GM21390 (cell line): ENCODE measurements at regions not wholly inside any gene's neighbourhood (a gene's known extent, or its start where the extent isn't known, plus 50 kb on each side); places are given as distances from the start of the nearest gene placed in this dataset.

Source experiments
- ATAC-seq: cut with Tn5 transposase; IDR thresholded peaks from one replicate; pipeline ENCODE4 v1.9.1; 2021; ENCODE audit not compliant: unreplicated experiment

DNA sequence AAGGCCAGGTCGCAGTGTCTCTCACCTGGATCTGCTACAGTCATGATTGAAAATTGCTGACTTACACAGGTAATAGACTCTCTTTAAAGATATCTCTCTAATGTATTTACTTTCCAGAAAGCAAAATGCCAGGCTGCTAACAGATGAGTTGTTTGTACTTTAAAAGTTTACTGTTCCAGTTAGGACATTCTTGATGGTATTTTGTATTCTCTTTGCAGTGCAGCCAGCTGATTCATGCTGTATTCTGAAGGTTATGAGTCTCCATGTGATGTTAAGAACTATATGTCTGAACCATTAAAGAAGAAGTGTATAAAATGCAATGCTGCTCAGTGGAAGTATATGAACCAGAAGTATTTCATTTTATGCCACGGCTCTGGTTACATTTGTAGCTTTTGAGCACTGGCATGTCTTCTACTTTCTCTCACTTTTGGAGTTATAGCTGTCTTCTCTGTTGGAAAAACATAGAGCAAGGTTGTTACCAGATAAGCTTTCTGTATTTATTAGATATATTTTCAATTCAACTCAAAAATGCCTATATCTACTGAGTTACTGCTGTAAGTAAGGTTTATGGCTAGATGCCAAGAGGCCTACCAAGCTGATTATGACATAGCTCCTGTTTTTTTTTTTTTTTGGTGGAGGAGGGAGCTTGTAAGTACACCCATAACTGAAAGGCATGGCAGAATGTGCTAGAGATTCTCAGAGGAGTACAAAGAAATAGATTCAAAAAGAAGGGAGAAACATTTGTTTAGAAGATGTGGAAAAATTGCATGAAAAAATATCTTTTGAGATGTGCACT lies 130.5 kb upstream of the MAN1A1 start:
- no peak for ATAC-seq

GRCh38 chr6:119476554-119476953 lies 127.0 kb upstream of the MAN1A1 start:
- ATAC-seq, result peak; percentile 90

DNA sequence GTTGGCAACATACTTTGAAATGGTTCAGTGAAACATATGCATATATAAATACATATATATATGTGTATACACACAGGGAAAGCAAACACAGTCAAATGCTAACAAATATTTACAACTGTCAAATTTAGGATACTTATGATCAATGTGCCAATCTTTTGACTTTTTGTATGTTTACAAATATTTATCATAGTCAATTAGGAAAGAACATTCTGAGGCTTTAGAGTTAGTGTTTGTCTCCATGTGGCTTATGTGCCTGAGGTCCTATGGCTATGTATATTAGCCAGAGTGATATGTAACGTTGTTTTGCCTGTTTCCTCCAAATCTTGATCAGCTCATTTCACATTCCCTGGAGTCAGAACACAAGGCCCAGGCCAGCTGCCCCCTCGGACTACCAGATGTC lies 126.5 kb upstream of the MAN1A1 start:
- ATAC-seq, result peak; percentile 7

DNA sequence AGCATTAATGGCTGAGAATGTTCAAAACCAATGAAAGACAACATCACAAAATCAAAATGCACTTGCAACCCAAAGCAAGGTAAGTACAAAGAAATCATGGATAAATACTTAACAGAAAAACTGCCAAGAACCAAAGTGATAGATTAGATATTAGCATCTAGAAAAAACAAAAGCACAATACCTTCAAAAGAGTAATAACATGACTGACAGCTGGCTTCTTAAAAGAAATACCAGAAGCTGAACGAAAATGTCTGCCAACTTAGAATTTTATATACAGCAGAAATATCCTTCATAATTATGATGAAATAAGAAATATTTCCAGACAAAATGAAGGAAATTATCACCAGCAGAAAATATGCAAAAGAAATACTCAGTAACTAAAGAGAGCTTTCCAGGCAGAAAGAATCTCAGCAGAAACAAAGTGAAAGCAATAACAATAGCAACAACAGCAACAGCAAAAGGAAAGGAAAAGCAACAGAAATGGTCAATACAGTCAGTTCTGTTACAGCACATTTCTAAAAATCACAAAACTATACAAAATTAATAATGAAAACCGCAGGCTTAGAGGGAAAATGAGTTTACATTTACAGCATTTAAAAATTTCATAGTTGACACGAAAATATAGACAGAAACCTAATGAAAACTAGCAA lies 121.5 kb upstream of the MAN1A1 start:
- peak; percentile 52 for ATAC-seq

DNA sequence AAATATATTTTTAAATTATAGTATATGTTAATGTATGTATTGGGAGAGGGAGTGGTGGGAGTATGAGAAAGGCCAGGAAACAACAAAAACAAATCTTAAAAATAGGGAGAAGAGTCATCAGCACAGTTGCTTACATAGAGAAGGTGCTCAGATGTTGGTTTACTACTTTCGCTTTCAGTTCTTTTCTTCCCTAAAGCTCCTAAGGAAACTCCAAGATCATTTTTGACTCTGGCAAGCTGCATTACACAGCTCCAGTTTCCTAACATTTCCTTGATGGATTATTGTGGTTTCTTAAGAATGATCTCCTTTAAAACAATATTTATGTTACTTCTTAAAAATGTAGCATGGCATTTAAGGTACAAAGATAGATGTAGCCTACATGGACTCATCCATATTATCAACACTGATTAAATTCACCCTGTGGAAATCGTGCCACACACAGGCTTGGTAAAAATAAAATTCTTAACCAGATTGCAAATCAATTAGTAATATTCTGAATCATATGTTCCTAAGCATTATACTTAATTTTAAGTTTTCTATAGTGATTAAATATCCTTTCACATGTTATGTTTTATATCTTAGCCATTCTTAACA lies 118.0 kb upstream of the MAN1A1 start:
- no peak for ATAC-seq

DNA sequence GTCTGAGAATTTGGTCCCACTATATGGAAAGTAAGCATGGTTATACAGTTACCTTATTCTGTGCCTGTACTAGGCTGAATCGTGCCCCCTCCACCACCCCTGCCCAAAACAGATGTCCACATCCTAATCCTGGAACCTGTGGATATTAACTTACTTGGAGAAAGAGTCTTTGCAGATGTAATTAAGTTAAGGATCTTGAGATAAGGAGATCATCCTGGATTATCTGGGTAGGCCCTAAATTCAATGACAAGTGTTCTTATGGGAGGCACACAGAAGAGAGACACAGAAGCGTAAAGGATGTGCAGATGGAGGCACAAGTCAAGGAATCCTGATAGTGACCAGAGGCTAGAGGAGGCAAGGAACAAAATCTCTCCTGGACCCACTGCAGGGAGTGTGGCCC lies 116.7 kb upstream of the MAN1A1 start:
- ATAC-seq, result no peak

DNA sequence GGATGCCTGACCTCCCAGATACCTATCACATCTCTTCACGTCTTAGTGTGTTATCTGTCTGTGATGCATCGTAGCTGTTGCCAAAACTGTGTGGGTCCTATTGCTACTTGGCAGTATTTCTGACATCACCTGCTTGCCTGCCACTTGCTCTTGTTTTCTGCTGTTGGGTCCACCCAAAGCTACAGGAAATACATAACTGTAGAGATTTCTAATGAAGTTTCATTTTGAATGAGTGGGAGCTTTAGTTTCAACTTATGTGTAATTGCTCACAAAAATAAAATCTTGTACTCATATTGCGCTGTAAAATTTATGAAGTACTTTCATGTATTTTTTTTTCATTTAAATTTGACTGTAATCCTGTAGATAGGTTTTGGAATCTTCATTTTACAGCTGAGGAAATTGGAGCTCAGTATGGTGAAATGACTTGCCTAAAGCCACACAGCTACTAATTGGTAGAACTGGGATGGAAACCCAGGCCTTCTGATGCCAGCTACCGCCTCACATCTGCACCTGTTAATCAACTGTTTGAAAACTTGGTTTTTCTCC lies 113.6 kb upstream of the MAN1A1 start:
- peak; percentile 68 for ATAC-seq

GRCh38 chr6:119461187-119461586 lies 111.6 kb upstream of the MAN1A1 start:
- ATAC-seq, result no peak

DNA sequence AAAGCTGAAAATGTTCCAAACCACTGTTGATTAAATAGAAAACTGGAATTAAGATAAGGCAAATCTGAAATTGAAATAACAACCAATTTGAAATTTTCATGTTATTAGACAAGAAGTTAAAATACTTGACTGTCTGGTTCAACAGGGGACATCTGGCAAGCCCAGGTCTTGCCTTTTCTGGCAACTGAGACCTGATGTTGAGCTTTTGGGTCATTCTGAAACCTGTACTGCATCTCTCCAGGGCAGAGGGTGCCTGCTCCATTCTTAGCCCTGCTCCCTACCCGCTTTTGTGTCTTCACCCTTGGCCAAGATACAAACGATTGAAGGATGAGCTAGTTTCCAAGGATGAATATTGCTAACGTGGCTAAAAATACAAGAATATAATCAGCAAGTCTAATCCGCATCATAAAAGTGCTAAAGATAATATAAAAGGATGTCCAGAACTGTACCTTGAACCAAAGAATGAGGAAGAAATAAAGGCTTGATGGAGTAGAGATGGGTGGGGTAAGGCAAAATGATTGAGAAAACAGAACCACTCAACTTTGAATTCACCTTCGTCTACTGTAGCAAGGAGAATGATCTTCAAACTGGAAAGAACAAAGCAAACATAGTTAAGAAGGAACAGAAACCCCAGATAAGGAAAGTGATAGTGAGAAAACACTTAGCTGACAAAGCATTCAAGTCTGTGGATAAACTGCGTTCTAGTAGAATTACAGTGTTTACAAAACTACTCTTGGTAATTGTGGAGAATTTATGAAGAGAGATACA lies 109.8 kb upstream of the MAN1A1 start:
- peak; percentile 73 for ATAC-seq

DNA sequence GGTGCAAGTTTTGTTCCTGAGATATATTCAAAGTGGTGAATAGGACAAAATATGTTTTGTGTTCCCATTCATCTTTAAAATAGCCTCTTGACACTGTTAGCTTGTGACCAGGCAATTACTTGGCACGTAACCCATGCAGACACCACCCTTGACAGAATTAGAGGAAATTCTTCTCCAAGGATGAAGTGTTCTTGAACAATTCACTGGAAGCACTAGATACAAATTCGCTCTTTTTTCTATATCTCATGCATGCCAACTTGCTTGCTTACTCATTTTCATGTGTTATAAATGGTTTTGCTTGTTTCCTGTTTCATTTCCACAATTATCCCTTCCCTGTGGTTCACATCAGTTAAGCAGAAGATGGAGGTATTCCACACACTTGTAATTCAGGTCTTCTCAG lies 105.2 kb upstream of the MAN1A1 start:
- ATAC-seq, result no peak

GRCh38 chr6:119453242-119454200 lies 104.0 kb upstream of the MAN1A1 start:
- ATAC-seq, result no peak

- ATAC-seq, result no peak
These were observed 100.0 kb upstream of the MAN1A1 start for GRCh38 chr6:119449331-119450156.

DNA sequence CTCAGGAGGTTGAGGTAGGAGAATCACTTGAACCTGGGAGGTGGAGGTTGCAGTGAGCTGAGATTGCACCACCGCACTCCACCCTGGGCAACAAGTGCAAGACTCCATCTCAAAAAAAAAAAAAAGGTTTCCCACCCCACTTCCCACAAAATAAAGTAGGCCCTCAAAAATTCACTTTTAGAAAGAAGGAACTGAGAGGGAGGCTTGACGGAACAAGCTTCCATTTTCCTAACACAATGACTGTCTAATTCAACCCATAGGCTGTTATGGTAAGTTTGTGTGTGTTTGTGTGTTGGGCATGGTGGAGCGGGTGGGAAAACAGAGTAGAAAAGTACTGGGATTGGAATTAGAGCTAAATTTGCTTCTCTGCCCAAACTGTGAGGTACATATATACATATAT lies 98.4 kb upstream of the MAN1A1 start:
- ATAC-seq, result no peak

GRCh38 chr6:119446609-119447008 lies 97.0 kb upstream of the MAN1A1 start:
- no peak for ATAC-seq

- ATAC-seq, result no peak
These were observed 96.6 kb upstream of the MAN1A1 start for GRCh38 chr6:119446115-119446554.

GRCh38 chr6:119445666-119446065 lies 96.1 kb upstream of the MAN1A1 start:
- no peak for ATAC-seq

DNA sequence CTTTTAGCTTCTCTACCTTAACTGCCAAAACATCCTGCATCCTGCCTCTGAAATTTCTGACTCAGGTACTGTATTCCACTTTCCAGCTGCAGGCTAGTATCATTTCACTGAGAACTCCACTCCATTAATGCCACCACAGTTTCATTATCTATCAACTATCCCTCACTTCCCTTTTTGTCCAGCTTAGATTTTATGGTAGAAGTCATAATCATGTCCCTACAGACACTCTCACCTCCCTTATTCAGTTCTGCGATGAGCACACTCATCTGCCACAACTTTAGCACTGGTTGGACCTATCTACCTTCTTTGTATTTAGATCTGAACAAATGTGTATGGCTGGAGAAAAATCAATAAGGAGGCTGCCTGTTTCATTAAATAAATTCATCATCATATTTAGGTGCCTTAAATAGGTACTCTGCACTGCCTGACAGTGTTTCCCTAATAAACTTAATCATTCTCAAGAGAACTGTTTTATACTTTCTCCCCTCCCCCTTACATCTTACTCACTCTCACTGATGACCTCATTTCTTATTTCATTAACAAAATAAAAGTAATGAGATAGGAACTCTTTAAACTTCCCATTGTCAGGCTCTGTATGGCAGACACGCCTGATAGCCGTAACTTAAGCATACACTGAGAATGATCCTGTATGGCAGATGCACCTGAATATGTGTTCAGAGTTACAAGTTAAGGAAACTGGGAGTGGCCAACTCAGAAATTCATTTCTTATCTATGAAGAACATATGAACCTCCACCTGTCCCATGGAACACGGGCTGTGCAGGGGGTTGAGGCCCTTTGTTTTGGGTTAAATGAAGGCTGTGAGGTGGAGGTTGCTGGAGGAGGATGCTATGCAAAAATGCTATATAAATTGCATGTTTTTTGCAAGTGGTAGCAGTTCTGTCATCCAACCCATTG lies 95.3 kb upstream of the MAN1A1 start:
- ATAC-seq, result peak; percentile 53

DNA sequence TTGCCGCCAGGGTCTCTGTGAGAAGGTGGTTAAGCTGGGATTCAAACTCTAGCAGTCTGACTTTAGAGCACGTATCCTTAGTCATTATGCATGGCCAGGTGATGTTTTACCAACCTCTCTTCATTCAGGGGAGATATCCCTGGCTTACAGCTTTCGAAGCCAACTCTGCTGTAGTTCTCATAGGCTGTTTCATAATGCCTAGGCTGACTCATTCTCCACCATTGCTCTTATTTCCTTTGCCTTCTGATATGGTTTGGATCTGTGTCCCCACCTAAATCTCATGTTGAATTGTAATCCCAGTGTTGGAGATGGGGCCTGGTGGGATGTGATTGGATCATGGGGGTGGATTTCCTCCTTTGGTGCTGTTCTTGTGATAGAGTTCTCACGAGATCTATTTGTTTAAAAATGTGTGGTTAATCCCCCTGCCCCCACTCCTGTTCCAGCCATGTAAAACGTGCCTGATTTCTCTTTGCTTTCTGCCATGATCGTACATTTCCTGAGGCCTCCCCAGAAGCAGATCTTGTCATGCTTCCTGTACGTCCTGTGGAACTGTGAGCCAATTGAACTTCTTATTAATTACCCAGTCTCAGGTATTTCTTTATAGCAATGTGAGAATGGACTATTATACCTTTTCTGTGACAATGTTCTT lies 94.6 kb upstream of the MAN1A1 start:
- ATAC-seq, result no peak
